IMR-90 (cell line): ENCODE measurements at regions not wholly inside any gene's neighbourhood (a gene's known extent, or its start where the extent isn't known, plus 50 kb on each side); places are given as distances from the start of the nearest gene placed in this dataset.

Experiments used
- ATAC-seq: fragments of 200-7000 bp; cut with Tn5 transposase; 2 replicates; pipeline ENCODE4 v1.9.1; 2020; ENCODE audit warnings: low read depth, mild to moderate bottlenecking, moderate library complexity
- BruUV-seq: library from RNA; stranded (reverse); fragments of 400-500 nt; replicated peaks from 2 replicates; lab custom pipeline; 2021; lab: Mats Ljungman, UMichigan
- CTCF ChIA-PET: fragments of 300-600 bp; formaldehyde crosslinking; extraction: SDS; loops from one replicate; lab custom pipeline; 2021; ENCODE audit warnings: antibody characterized with exemption; lab: Yijun Ruan, JAX
- POLR2A ChIA-PET: fragments of 300-600 bp; sonication (Branson Sonifier 250); formaldehyde crosslinking; loops from one replicate; lab custom pipeline; 2022; ENCODE audit warnings: antibody characterized with exemption; ENCODE audit not compliant: unreplicated experiment; lab: Charles Lee
- DNase-seq: peaks from one replicate; pipeline ENCODE4 v3.0.0; 2013
- H2AFZ ChIP-seq: replicated peaks from 2 replicates; pipeline ENCODE3; 2013; ENCODE audit warnings: low read length, mild to moderate bottlenecking; ENCODE audit not compliant: poor library complexity
- H2AK5ac ChIP-seq: 2 replicates; pipeline ENCODE4 v1.6.1; 2013; ENCODE audit warnings: low read depth, low read length, inconsistent platforms
- H2AK9ac ChIP-seq: replicated peaks from 2 replicates; pipeline ENCODE3; 2013; ENCODE audit warnings: mild to moderate bottlenecking, low read depth, low read length, moderate library complexity; ENCODE audit not compliant: poor library complexity
- H2BK120ac ChIP-seq: 2 replicates; pipeline ENCODE4 v1.6.1; 2013; ENCODE audit warnings: low read depth, low read length, inconsistent platforms
- H2BK15ac ChIP-seq: 3 replicates; pipeline ENCODE4 v1.6.1; 2013; ENCODE audit warnings: low read depth, low read length, inconsistent platforms
- H2BK20ac ChIP-seq: 2 replicates; pipeline ENCODE4 v1.6.1; 2013; ENCODE audit warnings: low read depth, mild to moderate bottlenecking, inconsistent platforms, low read length, moderate library complexity
- H2BK5ac ChIP-seq: 2 replicates; pipeline ENCODE4 v1.6.1; 2013; ENCODE audit warnings: mild to moderate bottlenecking, low read depth, low read length, inconsistent platforms; ENCODE audit not compliant: poor library complexity, severe bottlenecking
- H3K14ac ChIP-seq: replicated peaks from 2 replicates; pipeline ENCODE4 v1.6.1; 2013; ENCODE audit warnings: low read depth, low read length, inconsistent platforms
- H3K18ac ChIP-seq: 2 replicates; pipeline ENCODE4 v1.6.1; 2013; ENCODE audit warnings: low read depth, low read length, control low read depth
- H3K23ac ChIP-seq: 2 replicates; pipeline ENCODE4 v1.6.1; 2013; ENCODE audit warnings: low read depth, low read length, inconsistent platforms
- H3K27ac ChIP-seq: 2 replicates; pipeline ENCODE4 v1.5.1; 2013; ENCODE audit warnings: mild to moderate bottlenecking, control low read depth, low read length; ENCODE audit not compliant: insufficient read depth
- H3K27me3 ChIP-seq: 2 replicates; pipeline ENCODE4 v1.6.1; 2013; ENCODE audit warnings: low read length; ENCODE audit not compliant: control insufficient read depth, insufficient read depth
- H3K36me3 ChIP-seq: 2 replicates; pipeline ENCODE4 v1.6.1; 2013; ENCODE audit warnings: low read length, mixed read lengths; ENCODE audit not compliant: control insufficient read depth, insufficient read depth
- H3K4ac ChIP-seq: 2 replicates; pipeline ENCODE4 v1.6.1; 2013; ENCODE audit warnings: low read depth, low read length, inconsistent platforms
- H3K4me1 ChIP-seq: 2 replicates; pipeline ENCODE4 v1.6.1; 2013; ENCODE audit warnings: low read length, mixed read lengths; ENCODE audit not compliant: control insufficient read depth, insufficient read depth
- H3K4me2 ChIP-seq: 2 replicates; pipeline ENCODE4 v1.6.1; 2013; ENCODE audit warnings: low read depth, mild to moderate bottlenecking, control low read depth, low read length, moderate library complexity
- H3K4me3 ChIP-seq: 2 replicates; pipeline ENCODE4 v1.5.1; 2013; ENCODE audit warnings: low read depth, mild to moderate bottlenecking, control low read depth, low read length, moderate library complexity; ENCODE audit not compliant: insufficient read depth
- H3K56ac ChIP-seq: 2 replicates; pipeline ENCODE4 v1.6.1; 2013; ENCODE audit warnings: low read length, inconsistent platforms; ENCODE audit not compliant: insufficient read depth; ENCODE audit errors: extremely low read depth
- H3K79me1 ChIP-seq, 2 experiments: 2 replicates each; pipeline ENCODE4 v1.6.1; 2013; ENCODE audit warnings: low read length in 2 of 2, inconsistent platforms in 1 of 2, low read depth in 1 of 2
- H3K9ac ChIP-seq: 2 replicates; pipeline ENCODE4 v1.6.1; 2013; ENCODE audit warnings: low read depth, low read length, control low read depth
- H3K9me1 ChIP-seq: 2 replicates; pipeline ENCODE4 v1.6.1; 2013; ENCODE audit warnings: low read length, inconsistent platforms; ENCODE audit not compliant: insufficient read depth
- H3K9me3 ChIP-seq: 2 replicates; pipeline ENCODE4 v1.6.1; 2013; ENCODE audit warnings: low read length; ENCODE audit not compliant: control insufficient read depth, insufficient read depth
- H4K20me1 ChIP-seq: 2 replicates; pipeline ENCODE4 v1.6.1; 2013; ENCODE audit warnings: low read length, inconsistent platforms; ENCODE audit not compliant: insufficient read depth
- H4K5ac ChIP-seq: 2 replicates; pipeline ENCODE4 v1.6.1; 2013; ENCODE audit warnings: mild to moderate bottlenecking, low read depth, low read length, control low read depth
- H4K8ac ChIP-seq, 2 experiments: 2 replicates each; pipeline ENCODE4 v1.6.1; 2013; ENCODE audit warnings: low read depth in 2 of 2, low read length in 2 of 2, control low read depth in 1 of 2, inconsistent platforms in 1 of 2
- H4K91ac ChIP-seq: 2 replicates; pipeline ENCODE4 v1.6.1; 2013; ENCODE audit warnings: low read depth, low read length, inconsistent platforms; ENCODE audit not compliant: insufficient read depth
- BHLHE40 ChIP-seq: fragments of 150-350 bp; IDR thresholded peaks from 2 replicates; pipeline ENCODE4 v1.6.1; 2016; ENCODE audit warnings: mild to moderate bottlenecking, low read depth, low read length
- CEBPB ChIP-seq: IDR thresholded peaks from 2 replicates; pipeline ENCODE4 v1.6.1; 2012; ENCODE audit warnings: low read depth, low read length, improper control_type of control experiment
- CHD1 ChIP-seq: IDR thresholded peaks from 2 replicates; pipeline ENCODE4 v1.6.1; 2012; ENCODE audit warnings: low read depth, low read length, improper control_type of control experiment
- FOS ChIP-seq: fragments of 150-350 bp; IDR thresholded peaks from 2 replicates; pipeline ENCODE4 v1.6.1; 2016; ENCODE audit warnings: low read depth, low read length
- MAFK ChIP-seq: IDR thresholded peaks from 2 replicates; pipeline ENCODE4 v1.6.1; 2012; ENCODE audit warnings: low read depth, low read length, improper control_type of control experiment
- MAZ ChIP-seq: IDR thresholded peaks from 2 replicates; pipeline ENCODE4 v1.6.1; 2012; ENCODE audit warnings: low read depth, mild to moderate bottlenecking, low read length, improper control_type of control experiment, moderate library complexity, borderline replicate concordance
- MXI1 ChIP-seq: IDR thresholded peaks from 2 replicates; pipeline ENCODE4 v1.6.1; 2012; ENCODE audit warnings: low read depth, mild to moderate bottlenecking, low read length, moderate library complexity, borderline replicate concordance
- NFE2L2 ChIP-seq: fragments of 150-350 bp; IDR thresholded peaks from 2 replicates; pipeline ENCODE4 v1.6.1; 2016; ENCODE audit warnings: low read depth, mild to moderate bottlenecking, low read length
- POLR2A ChIP-seq: IDR thresholded peaks from 2 replicates; pipeline ENCODE4 v1.6.1; 2012; ENCODE audit warnings: mild to moderate bottlenecking, low read depth, low read length
- RAD21 ChIP-seq: IDR thresholded peaks from 2 replicates; pipeline ENCODE4 v1.6.1; 2012; ENCODE audit warnings: low read length, improper control_type of control experiment
- RCOR1 ChIP-seq: IDR thresholded peaks from 2 replicates; pipeline ENCODE4 v1.6.1; 2012; ENCODE audit warnings: mild to moderate bottlenecking, low read length, improper control_type of control experiment; ENCODE audit not compliant: insufficient replicate concordance
- RFX5 ChIP-seq: IDR thresholded peaks from 2 replicates; pipeline ENCODE4 v1.8.0; 2012; ENCODE audit warnings: low read depth, mild to moderate bottlenecking, low read length, moderate library complexity
- SMC3 ChIP-seq: fragments of 150-350 bp; IDR thresholded peaks from 2 replicates; pipeline ENCODE4 v1.6.1; 2016; ENCODE audit warnings: low read depth, mild to moderate bottlenecking, antibody characterized with exemption, low read length, moderate library complexity
- WGBS, 2 experiments: methylation state at CpG; one replicate each; pipeline versions ENCODE4 v1.1.5 to v1.1.7; 2013; ENCODE audit warnings: missing lambda C conversion rate in 2 of 2; ENCODE audit not compliant: insufficient read length in 1 of 2; ENCODE audit errors: extremely low coverage in 2 of 2; 5-methylcytosine and 5-hydroxymethylcytosine counted together
- dilution Hi-C: fragments of 300-500 bp; cut with HindIII; formaldehyde crosslinking; loops from one replicate; pipeline ENCODE4 v1.14.3; 2018; ENCODE audit warnings: low sequenced_read_pairs; ENCODE audit not compliant: unreplicated experiment
- in situ Hi-C: fragments of 300-500 bp; cut with MboI; formaldehyde crosslinking; loops from 3 replicates; pipeline ENCODE4 v1.14.3; 2019; ENCODE audit warnings: low sequenced_read_pairs, inconsistent platforms, mixed read lengths
- intact Hi-C: fragments of 100-400 bp; cut with micrococcal nuclease; formaldehyde crosslinking; loops from 2 replicates; pipeline ENCODE4 v1.10.0; 2022
- TF ChIP-seq, protein P1 (sequence below): fragments of 150-350 bp; IDR thresholded peaks from 2 replicates; pipeline ENCODE4 v1.6.1; 2017; ENCODE audit warnings: mild to moderate bottlenecking, antibody characterized with exemption, low read length, low read depth
- TF ChIP-seq, protein P2 (sequence below): conservative IDR thresholded peaks from 2 replicates; pipeline ENCODE4 v1.5.1; 2012; ENCODE audit warnings: mild to moderate bottlenecking, low read depth, low read length, improper control_type of control experiment

DNA sequence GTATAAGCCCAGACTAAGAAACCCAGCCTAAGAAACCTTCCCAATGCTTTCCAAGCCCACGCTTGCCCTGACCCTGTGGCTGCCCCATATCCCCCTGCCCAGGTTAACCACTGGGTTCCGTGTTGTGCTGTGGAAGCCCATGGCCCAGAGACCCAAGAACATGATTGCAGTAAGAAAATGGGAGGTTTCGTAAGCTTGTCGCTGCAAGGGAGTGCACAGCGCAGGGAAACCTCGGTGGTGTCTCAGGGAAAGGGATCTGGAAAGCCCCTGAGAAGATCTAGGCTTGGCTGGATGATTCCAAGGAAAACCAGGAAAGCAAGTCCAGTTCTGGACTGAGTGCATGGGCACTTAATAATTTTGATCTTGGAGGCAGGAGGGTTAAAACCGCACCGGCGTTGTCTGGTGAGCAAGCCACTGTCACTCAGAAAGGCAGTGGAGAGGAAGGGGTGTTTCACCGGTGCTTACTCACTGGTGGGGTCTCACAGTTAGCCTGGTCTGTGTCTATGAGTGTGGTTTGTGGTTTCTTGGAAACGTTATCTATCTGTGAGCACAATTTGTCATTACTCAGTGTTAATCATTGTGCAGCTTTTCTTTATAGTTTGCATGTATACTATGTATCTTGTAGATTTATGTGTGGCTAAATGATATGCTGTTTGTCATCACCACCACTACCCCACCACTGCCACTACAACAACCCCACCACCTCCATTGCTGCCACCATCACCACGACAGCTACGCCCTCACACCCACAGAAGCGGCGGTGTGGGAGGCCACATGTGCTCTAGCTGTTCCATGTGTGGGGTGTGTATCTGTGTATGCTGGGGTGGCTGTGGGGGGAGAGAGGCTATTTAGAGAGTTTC lies 53.3 kb upstream of the PRDM11 start:
- Histone ChIP-seq H3K4me3 (no peak overlapping the region), H3K23ac (no peak overlapping the region), H3K27me3 (peaks cover 31% of the 10 kb centered on the region), H2AK5ac (peak overlapping the region; percentile 38; the same call in 1 of the 2 replicates), H3K9me1 (peaks cover 10% of the 10 kb centered on the region), H3K27ac (no peak overlapping the region), H4K20me1 (peaks cover 3% of the 10 kb centered on the region), H3K56ac (no peak overlapping the region), H3K79me1 (no peaks in the 10 kb centered on the region), H3K18ac (peak overlapping the region; percentile 2; the same call in 1 of the 2 replicates), H2AFZ (peak overlapping the region; percentile 60), H2BK15ac (no peak overlapping the region; the same call in 2 of the 3 replicates), H4K91ac (peak overlapping the region; percentile 68), H3K36me3 (no peaks in the 10 kb centered on the region), H3K4me1 (peaks cover 24% of the 10 kb centered on the region), H3K9ac (no peak overlapping the region), H2BK5ac (no peak overlapping the region), H3K4ac (peak overlapping the region; percentile 59), H4K5ac (no peak overlapping the region), H3K9me3 (no peaks in the 10 kb centered on the region), H2BK20ac (no peak overlapping the region), H3K4me2 (no peak overlapping the region), H3K14ac (no peak overlapping the region), H4K8ac (no peak overlapping the region; a peak in 1 of 4 replicates), H2BK120ac (peak overlapping the region; percentile 61), H2AK9ac (peak overlapping the region; percentile 55)
- 31% methylated on average over 7 of the region's 15 CpGs; no CpG with 5 or more reads in 1 of the 2 experiments for WGBS, 2 experiments
- dilution Hi-C loops (no loop called here), in situ Hi-C loops (no loop called here), intact Hi-C loops (no loop called here)
- ATAC-seq (peak; percentile 6; the same call in 1 of the 2 replicates), DNase-seq (peak; percentile 85)
- no TSS peak for BruUV-seq
- ChIA-PET CTCF (interaction anchor here (0.6 to 1.7 kb wide), 3 partner anchors 72 to 157 kb away, joined by 3 to 4 read pairs (median 3); no protein-coding TSS in a partner anchor), POLR2A (no interaction called here)
- no peak for TF ChIP-seq CHD1
- TF ChIP-seq, protein P1, sequence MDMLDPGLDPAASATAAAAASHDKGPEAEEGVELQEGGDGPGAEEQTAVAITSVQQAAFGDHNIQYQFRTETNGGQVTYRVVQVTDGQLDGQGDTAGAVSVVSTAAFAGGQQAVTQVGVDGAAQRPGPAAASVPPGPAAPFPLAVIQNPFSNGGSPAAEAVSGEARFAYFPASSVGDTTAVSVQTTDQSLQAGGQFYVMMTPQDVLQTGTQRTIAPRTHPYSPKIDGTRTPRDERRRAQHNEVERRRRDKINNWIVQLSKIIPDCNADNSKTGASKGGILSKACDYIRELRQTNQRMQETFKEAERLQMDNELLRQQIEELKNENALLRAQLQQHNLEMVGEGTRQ, result no peak
- TF ChIP-seq MAFK, result no peak
- TF ChIP-seq CEBPB, result peak; percentile 63
- no peak; the same call in 1 of the 2 replicates for TF ChIP-seq FOS
- TF ChIP-seq NFE2L2, result no peak
- TF ChIP-seq RCOR1, result no peak
- no peak for TF ChIP-seq RAD21
- TF ChIP-seq MXI1, result no peak
- TF ChIP-seq MAZ, result 0 out of 2 replicates have a peak, but pooled peaks have one; percentile 11
- peak; percentile 45 for TF ChIP-seq BHLHE40
- TF ChIP-seq RFX5, result no peak
- no peak for TF ChIP-seq SMC3
- no peak for TF ChIP-seq POLR2A
- TF ChIP-seq, protein P2, sequence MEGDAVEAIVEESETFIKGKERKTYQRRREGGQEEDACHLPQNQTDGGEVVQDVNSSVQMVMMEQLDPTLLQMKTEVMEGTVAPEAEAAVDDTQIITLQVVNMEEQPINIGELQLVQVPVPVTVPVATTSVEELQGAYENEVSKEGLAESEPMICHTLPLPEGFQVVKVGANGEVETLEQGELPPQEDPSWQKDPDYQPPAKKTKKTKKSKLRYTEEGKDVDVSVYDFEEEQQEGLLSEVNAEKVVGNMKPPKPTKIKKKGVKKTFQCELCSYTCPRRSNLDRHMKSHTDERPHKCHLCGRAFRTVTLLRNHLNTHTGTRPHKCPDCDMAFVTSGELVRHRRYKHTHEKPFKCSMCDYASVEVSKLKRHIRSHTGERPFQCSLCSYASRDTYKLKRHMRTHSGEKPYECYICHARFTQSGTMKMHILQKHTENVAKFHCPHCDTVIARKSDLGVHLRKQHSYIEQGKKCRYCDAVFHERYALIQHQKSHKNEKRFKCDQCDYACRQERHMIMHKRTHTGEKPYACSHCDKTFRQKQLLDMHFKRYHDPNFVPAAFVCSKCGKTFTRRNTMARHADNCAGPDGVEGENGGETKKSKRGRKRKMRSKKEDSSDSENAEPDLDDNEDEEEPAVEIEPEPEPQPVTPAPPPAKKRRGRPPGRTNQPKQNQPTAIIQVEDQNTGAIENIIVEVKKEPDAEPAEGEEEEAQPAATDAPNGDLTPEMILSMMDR, result no peak
